H1 (cell line): ENCODE measurements at regions not wholly inside any gene's neighbourhood (a gene's known extent, or its start where the extent isn't known, plus 50 kb on each side); places are given as distances from the start of the nearest gene placed in this dataset.

ENCODE experiments used
- CBX8 ChIP-seq: fragments of 300-800, 300-1000 bp; sonication (generic); IDR thresholded peaks from 2 replicates; pipeline ENCODE4 v1.7.1; 2016; ENCODE audit warnings: low read depth, low read length, borderline replicate concordance
- CHD2 ChIP-seq: IDR thresholded peaks from 2 replicates; pipeline ENCODE4 v1.6.1; 2012; ENCODE audit warnings: low read length, improper control_type of control experiment
- CHD7 ChIP-seq: fragments of 300-600 bp; sonication (generic); IDR thresholded peaks from 2 replicates; pipeline ENCODE4 v1.7.1; 2012; ENCODE audit warnings: low read length, moderate library complexity, mild to moderate bottlenecking, inconsistent platforms; ENCODE audit not compliant: insufficient replicate concordance
- EGR1 ChIP-seq: IDR thresholded peaks from 2 replicates; pipeline ENCODE4 v1.6.1; 2011; ENCODE audit warnings: low read depth, low read length, borderline replicate concordance
- POU5F1 ChIP-seq: IDR thresholded peaks from 2 replicates; pipeline ENCODE4 v1.6.1; 2011; ENCODE audit warnings: low read depth, mild to moderate bottlenecking, low read length, moderate library complexity
- RXRA ChIP-seq: IDR thresholded peaks from 2 replicates; pipeline ENCODE4 v1.6.1; 2011; ENCODE audit warnings: low read depth, mild to moderate bottlenecking, low read length, moderate library complexity; ENCODE audit not compliant: insufficient read depth
- SAP30 ChIP-seq: fragments of 300-600 bp; sonication (generic); IDR thresholded peaks from 2 replicates; pipeline ENCODE4 v1.7.1; 2012; ENCODE audit warnings: low read length, moderate library complexity, mild to moderate bottlenecking, inconsistent platforms; ENCODE audit not compliant: insufficient read depth, insufficient replicate concordance
- SIN3A ChIP-seq, 2 experiments: IDR thresholded peaks in 1 of 2; conservative IDR thresholded peaks in 1 of 2; 2 replicates each; pipeline ENCODE4 v1.6.1; 2011 to 2012; ENCODE audit warnings: low read length in 2 of 2, improper control_type of control experiment in 1 of 2, low read depth in 1 of 2, mild to moderate bottlenecking in 1 of 2
- SIRT6 ChIP-seq: IDR thresholded peaks from one replicate; pipeline ENCODE4 v1.7.1; 2012; ENCODE audit warnings: low read length, inconsistent platforms
- SP1 ChIP-seq: IDR thresholded peaks from 2 replicates; pipeline ENCODE4 v1.6.1; 2011; ENCODE audit warnings: low read depth, low read length
- TAF1 ChIP-seq: IDR thresholded peaks from 2 replicates; pipeline ENCODE4 v1.6.1; 2011; ENCODE audit warnings: mild to moderate bottlenecking, low read depth, low read length
- TAF7 ChIP-seq: optimal IDR thresholded peaks from 2 replicates; pipeline ENCODE3; 2011; ENCODE audit warnings: low read depth, mild to moderate bottlenecking, inconsistent platforms, low read length, moderate library complexity, borderline replicate concordance

DNA sequence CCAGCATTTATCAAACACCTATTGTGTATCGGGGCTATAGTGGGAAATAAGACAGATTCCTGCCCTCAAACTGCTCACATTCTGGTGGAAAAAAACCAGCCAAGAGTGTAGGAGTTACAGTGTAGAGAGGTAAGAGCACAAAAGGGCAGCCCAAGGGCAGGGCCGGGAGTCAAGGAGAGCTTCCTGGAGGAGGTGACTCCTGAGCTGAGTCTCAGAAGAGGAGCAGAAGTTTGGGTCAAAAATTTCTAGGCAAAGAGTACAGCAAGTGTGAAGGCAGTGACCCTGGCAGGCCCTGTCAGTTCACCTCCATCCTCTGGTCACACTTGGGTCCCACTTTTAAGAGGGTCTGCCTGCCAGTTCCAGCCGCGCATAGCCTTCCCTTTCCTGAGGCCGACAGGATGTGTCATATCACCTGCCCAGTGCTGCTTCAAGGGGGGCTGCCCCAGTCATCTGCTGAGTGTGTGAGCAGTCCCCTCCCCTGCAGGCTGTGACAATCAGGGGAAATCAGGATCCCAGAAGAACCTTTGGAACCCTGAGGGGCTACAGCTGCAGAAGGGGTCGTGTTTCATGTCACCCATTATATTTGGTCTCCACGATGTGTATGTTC lies 118.4 kb downstream of the GLI2 start (continued):
- no peak for TF ChIP-seq CHD7
- no peak for TF ChIP-seq TAF7
- no peak for TF ChIP-seq POU5F1
- no peak for TF ChIP-seq SIRT6
- no peak for TF ChIP-seq EGR1
- no peak for TF ChIP-seq SIN3A (conservative IDR thresholded peaks at IDR 0.05 in 1 of 2, IDR thresholded peaks at IDR 0.05 in 1 of 2; ENCODE audit: low read depth in 1 of 2, low read length in 2 of 2)
- no peak for TF ChIP-seq CHD2
- no peak for TF ChIP-seq RXRA
- TF ChIP-seq SP1: no peak
- TF ChIP-seq CBX8: no peak
- no peak for TF ChIP-seq TAF1
- TF ChIP-seq SAP30: no peak
